ENCODE measurements at regions not wholly inside any gene's neighbourhood (a gene's known extent, or its start where the extent isn't known, plus 50 kb on each side); places are given as distances from the start of the nearest gene placed in this dataset.

DNA sequence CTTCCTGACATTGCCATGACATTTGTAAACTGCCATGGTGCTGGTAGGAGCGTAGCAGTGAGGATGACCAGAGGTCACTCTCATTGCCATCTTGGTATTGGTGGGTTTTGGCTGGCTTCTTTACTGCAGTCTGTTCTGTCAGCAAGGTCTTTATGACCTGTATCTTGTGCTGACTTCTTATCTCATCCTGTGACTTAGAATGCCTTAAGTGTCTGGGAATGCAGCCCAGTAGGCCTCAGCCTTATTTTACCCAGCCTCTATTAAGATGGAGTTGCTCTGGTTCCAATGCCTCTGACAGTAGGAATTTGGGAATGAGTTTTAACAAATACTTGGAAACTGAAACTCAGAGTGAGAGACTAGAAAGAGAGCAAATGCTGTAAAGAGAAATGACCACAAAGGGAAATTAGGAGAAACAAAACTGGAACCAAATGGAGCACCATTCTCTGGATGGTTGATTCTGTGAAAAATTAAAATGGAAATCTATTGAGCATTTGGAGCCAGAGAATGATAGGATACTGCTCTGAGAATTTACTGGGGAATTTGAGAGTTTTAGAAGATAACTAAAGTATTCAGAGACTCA lies 50.1 kb upstream of the RHOU start:
- ATAC-seq = no peak
- Mint-ChIP-seq H3K9me3 (no peaks in the 10 kb centered on the region), H3K27ac (no peak overlapping the region), H3K4me3 (no peak overlapping the region), H3K36me3 (no peaks in the 10 kb centered on the region), H3K27me3 (peaks cover 20 to 43% (median 28%) of the 10 kb centered on the region in 5 donors), H3K4me1 (peaks cover 0 to 1% (median 0%) of the 10 kb centered on the region in 4 donors)
- POLR2A ChIA-PET = no interaction called here
- DNase-seq = no peak

Data from naive thymus-derived CD8-positive, alpha-beta T cell (primary cell).